ENCODE measurements at regions not wholly inside any gene's neighbourhood (a gene's known extent, or its start where the extent isn't known, plus 50 kb on each side); places are given as distances from the start of the nearest gene placed in this dataset.

DNA sequence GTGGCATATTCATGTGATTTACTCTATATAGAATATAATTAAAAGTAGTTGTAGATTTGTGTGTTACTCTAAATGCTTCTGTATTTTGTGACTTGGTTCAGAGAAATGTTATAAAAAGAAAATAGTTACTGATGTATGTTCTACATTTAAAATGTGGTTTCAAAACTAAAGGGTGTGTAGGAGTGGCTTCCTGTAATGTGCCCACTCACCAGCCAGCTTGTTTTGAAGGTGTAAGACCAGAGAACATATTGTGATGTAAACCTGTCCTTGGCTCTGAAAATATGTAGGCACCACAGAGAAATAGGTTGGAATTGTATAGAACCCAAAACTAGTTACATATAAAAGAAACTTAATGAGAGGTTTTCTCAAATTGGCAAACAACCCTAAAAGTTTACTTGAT lies 51.2 kb upstream of the ARRDC3 start:
- H3K4me3 Mint-ChIP-seq = no peak overlapping the region
- H3K36me3 Mint-ChIP-seq = no peaks in the 10 kb centered on the region
- H3K9me3 Mint-ChIP-seq = no peaks in the 10 kb centered on the region
- no peak for DNase-seq
- no peaks in the 10 kb centered on the region for H3K27me3 Mint-ChIP-seq
- CTCF ChIA-PET = interaction anchor here (1.0 kb wide), 1 partner anchor 15 kb away, joined by 3 read pairs; no protein-coding TSS in a partner anchor
- H3K4me1 Mint-ChIP-seq = peaks cover 17% of the 10 kb centered on the region
- H3K27ac Mint-ChIP-seq = no peak overlapping the region

DNA sequence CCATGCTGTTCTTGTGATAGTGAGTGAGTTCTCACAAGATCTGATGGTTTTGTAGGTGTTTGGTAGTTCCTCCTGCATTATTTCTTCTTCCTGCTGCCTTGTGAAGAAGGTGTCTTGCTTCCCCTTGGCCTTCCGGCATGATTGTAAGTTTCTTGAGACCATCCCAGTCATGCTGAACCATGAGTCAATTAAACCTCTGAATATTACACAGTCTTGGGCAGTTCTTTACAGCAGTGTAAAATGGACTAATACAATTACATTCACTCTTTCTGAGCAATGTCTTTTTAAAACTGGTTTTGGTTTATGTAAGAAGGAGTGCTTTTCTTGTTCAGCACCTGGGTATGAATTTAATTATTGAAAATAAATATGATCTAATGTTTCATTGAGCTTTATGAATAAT lies 50.7 kb upstream of the ARRDC3 start:
- Mint-ChIP-seq H3K4me3 (no peak overlapping the region), H3K27me3 (no peaks in the 10 kb centered on the region)

More for the DNA sequence above, 50.7 kb upstream of the ARRDC3 start:
- no peaks in the 10 kb centered on the region for H3K36me3 Mint-ChIP-seq
- H3K4me1 Mint-ChIP-seq = peaks cover 17% of the 10 kb centered on the region
- peaks cover 4% of the 10 kb centered on the region for H3K9me3 Mint-ChIP-seq
- CTCF ChIA-PET = interaction anchor here (1.0 kb wide), 1 partner anchor 14 kb away, joined by 3 read pairs; no protein-coding TSS in a partner anchor
- DNase-seq = no peak
- H3K27ac Mint-ChIP-seq = peak overlapping the region; percentile 25
